Activated T-helper 9 cell treated with anti-CD3 and anti-CD28 coated beads, Interleukin-2, amount 50 U/mL, for 16 hours (primary cell): ENCODE measurements at regions not wholly inside any gene's neighbourhood (a gene's known extent, or its start where the extent isn't known, plus 50 kb on each side); places are given as distances from the start of the nearest gene placed in this dataset.
"Not testable (repeated sequence)": the region's sequence is repeated elsewhere in the genome, so short reads cannot be mapped to it uniquely, and the experiment has no call there.

Experiments
- DNase-seq: peaks from one replicate; pipeline ENCODE4 v3.0.0-alpha.2; 2020; ENCODE audit warnings: low read depth

GRCh38 chr2:125713533-125713932 lies 942.4 kb upstream of the GYPC start:
- no peak for DNase-seq

DNA sequence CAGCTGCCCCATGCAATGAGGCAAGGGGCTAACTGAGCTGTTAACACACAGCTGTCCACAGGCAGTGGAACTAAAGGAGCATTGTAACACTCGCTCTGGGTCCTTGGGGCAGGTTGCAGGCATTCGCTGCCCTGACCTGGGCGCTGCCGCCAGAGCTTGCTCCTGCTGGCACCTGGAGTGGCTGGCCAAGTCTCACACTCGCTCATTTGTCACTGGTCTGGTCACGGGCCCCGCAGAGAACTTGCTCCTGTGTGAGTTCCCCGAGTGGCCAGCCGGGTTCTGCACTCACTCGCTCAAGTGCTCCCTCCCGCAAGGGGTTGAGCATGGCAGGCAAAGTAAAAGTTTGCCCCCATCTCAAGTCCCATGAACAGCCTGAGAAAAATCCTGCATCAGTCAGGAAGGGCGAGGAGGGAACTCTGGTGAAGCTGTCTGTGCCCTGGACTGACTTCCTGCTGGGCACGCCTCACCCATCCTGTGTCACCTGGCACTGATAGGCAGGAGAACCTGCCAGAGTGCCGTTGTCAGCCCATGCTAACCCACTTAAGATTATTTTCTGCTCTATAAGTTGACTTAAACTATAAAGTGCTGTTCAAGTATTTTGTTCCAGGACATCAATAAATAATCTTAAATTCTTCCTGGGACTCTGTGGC lies 934.8 kb upstream of the GYPC start:
- DNase-seq = no peak

- DNase-seq = no peak
These were observed 925.0 kb upstream of the GYPC start for GRCh38 chr2:125730921-125731320.

DNA sequence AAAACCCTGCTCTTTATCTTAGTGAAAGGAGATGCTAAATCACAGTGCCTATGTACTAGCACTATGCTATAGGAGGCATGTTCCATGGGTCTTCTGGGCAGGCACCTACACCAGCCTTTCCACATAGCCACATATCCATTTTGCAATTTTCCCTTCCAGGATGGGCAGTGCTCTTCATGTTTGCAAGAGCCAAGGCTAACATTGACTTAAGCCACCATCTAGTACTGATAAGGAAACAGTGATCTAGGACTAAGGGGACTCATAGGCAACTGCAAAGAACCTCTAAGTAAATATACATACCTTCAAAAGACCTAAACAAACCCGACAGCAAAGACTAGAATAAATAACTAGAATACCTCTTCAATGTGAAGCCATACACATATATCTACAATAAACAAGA lies 919.7 kb upstream of the GYPC start:
- DNase-seq = no peak

DNA sequence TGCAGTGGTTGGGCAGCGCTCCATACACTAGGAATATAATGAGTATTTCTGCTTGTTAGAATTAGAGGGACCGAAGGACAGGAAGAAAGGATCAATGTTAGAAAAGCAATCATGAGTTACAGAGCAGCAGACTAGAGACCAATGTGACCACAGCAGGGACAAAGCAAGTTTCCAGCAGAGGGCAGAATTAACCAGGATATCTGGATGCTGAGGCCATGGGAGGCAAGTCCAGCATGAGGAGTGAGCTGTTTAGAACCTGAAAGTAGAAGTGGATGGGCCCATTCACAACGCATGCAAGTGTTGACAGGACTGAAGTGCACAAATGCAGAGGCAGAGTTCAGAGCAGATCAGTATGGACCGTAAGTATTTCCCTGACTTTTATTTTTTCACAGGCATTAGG lies 910.4 kb upstream of the GYPC start:
- no peak for DNase-seq

GRCh38 chr2:125746321-125747164 lies 909.4 kb upstream of the GYPC start:
- no peak for DNase-seq

GRCh38 chr2:125747165-125747425 lies 908.9 kb upstream of the GYPC start:
- DNase-seq = no peak

- no peak for DNase-seq
These were observed 899.5 kb upstream of the GYPC start for GRCh38 chr2:125756431-125756830.

DNA sequence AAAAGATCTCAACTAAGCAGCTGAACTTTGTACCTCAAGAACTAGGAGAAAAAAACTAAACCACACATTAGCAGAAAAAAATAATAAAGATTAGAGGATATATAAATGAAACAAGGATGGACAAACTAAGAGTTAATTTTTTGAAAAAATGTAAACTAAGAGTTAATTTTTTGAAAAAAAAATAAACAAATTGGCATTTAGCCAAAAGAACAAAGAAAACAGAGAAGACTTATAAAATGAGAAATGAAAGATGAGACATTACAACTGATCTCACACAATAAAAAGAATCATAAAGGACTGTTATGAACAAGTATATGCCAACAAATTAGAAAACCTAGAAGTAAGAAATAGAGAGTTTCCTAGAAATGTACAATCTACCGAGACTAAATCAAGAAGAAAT lies 859.2 kb upstream of the GYPC start:
- no peak for DNase-seq

DNA sequence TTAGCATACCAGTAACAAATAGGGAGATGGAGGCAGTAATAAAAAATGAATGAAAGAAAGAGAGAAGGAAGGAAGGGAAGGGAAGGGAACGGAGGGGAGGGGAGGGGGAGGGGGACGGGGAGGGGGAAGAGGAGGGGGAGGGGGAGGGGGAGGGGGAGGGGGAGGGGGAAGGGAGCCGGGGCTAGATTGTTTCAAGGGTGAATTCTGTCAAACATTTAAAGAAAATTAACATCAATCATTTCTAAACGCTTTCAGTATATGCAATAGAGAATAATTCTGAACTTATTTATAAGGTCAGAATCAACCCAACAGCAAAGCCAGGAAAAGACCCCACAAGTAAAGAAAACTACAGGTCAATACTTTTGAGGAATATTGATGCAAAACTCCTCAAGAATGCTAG lies 858.8 kb upstream of the GYPC start:
- DNase-seq = no peak

- no peak for DNase-seq
These were observed 833.2 kb upstream of the GYPC start for GRCh38 chr2:125822746-125823145.

DNA sequence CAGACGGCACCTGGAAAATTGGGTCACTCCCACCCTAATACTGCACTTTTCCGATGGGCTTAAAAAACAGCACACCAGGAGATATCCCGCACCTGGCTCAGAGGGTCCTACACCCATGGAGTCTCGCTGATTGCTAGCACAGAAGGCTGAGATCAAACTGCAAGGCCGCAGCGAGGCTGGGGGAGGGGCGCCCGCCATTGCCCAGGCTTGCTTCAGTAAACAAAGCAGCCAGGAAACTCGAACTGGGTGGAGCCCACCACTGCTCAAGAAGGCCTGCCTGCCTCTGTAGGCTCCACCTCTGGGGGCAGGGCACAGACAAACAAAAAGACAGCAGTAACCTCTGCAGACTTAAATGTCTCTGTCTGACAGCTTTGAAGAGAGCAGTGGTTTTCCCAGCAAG lies 830.2 kb upstream of the GYPC start:
- DNase-seq = not testable (repeated sequence)

- no peak for DNase-seq
These were observed 818.8 kb upstream of the GYPC start for GRCh38 chr2:125837128-125837527.

DNA sequence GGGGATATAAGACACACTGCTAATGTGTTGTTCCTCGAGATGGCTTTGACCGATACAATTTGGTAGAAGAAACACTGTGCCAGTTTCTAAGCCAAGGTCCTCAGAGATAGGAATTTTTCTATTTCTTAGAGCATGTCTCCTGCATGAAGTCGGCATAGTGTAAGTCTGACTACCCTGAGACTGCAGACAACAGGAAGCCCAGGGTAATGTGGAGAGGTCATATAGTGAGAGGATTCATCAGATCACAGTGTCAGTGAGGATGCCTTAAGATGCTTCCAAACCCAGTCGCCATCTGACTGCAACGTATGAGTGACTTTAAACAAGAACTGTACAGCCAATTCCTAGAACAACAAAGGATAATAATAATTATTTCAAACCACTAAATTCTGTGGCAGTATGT lies 818.3 kb upstream of the GYPC start:
- DNase-seq = no peak

DNA sequence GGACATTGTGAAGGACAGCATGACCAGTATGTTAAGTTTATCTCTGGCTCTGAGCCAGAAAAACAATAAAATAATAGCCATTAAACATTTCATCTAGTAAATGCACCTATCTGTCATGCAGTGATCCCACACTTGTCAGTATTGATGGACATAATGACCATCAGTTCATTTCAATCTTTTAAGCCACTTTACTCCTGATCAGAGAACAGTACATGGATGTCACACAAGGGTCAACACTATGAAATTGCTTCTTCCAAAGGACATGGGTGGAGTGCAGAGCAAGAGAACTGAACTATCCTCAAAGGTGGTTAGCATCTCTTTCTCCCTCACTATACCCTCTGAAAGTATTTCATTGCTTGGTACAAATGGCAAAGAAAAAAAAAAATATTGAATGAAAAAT lies 816.0 kb upstream of the GYPC start:
- DNase-seq = no peak

GRCh38 chr2:125842041-125842440 lies 813.9 kb upstream of the GYPC start:
- no peak for DNase-seq

GRCh38 chr2:125850541-125850940 lies 805.4 kb upstream of the GYPC start:
- no peak for DNase-seq

GRCh38 chr2:125852364-125852763 lies 803.6 kb upstream of the GYPC start:
- DNase-seq = no peak

- no peak for DNase-seq
These were observed 802.3 kb upstream of the GYPC start for GRCh38 chr2:125853626-125854025.

- DNase-seq = no peak
These were observed 800.8 kb upstream of the GYPC start for GRCh38 chr2:125855204-125855603.

DNA sequence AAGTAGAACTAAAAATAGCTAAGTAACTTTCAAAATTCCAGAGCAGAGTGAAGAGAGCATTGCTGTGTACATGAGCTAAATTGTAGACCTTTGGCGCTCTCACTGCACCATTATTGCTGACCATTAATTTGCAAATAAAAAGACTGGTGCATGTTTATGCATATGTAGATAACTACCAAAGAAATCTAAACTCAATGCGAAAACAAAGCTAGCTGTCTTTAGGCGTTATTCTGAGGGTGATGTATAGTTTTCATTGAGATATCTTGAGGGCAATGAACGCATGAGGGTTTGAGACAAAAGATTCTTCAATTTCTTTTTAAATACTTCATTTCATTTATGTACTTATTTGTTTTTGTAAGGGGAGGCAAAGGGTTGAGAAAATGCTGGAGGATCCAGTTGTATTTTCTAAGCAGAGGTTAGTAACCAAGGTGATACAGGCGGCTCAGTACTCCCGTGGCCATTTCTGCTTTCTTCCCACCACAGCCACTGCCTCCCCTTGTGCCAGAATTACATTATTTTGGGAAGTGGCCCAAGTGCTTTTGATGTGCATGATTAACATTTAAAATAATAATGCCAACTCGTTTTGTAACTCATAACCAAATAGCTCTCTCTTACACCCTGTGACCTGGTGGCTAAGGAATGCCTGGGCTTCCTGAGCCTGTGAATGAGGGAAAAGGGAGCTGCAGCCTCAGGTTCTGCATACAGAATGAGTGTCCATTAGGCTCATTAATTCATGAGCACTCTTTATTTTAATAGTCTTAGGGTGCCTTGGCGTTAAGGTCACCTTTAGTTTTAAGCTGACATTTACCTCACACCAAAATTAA lies 797.8 kb upstream of the GYPC start:
- no peak for DNase-seq

DNA sequence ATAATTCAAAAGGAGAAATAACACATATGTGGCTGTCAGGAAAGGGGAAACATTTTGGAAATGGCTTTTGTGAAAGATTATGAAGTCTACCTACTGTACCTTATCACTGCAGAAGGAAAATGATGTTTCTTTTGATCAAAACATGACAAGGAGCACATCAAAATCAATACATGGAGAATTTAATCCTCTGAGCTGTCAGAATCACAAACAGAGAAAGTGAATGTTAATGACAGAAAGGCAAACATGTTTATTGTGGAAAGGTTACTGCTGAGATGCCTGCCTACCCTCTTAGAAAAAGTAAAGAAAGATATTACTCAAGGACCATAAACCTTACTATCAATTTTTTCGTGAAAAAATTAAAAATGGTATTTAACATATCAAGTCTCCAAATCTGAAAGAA lies 794.5 kb upstream of the GYPC start:
- no peak for DNase-seq

GRCh38 chr2:125867908-125868307 lies 788.0 kb upstream of the GYPC start:
- no peak for DNase-seq
